Hematopoietic multipotent progenitor cell treated with erythropoietin and hydrocortisone succinate and interleukin-3 and kit ligand, for 6 days (in vitro differentiated cells): ENCODE measurements at regions not wholly inside any gene's neighbourhood (a gene's known extent, or its start where the extent isn't known, plus 50 kb on each side); places are given as distances from the start of the nearest gene placed in this dataset.
"Not testable (repeated sequence)": the region's sequence is repeated elsewhere in the genome, so short reads cannot be mapped to it uniquely, and the experiment has no call there.

Experiments
- DNase-seq: peaks from one replicate; pipeline ENCODE4 v3.0.0-alpha.2; 2015

GRCh38 chr5:99404764-99405302 is 476.0 kb upstream of the CHD1 start:
- not testable (repeated sequence) for DNase-seq

DNA sequence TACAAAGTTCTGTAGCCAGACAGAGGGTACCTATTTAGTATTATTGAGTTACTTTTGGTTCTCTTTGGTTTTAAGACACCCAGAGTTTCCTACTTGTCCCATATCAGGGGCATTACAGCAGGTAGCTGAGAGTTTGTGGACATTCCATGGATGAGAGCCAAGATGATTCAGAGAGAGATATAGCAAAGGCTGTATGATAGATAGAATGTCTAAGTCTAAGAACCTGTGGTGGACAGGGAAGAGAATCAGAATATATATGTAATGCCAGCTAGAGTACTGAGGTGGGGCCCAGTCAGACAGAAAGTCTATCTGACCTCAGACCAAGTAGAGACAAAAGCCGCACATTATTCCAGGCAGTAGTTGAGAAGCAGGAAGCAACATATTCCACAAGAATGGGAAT is 471.8 kb upstream of the CHD1 start:
- not testable (repeated sequence) for DNase-seq

DNA sequence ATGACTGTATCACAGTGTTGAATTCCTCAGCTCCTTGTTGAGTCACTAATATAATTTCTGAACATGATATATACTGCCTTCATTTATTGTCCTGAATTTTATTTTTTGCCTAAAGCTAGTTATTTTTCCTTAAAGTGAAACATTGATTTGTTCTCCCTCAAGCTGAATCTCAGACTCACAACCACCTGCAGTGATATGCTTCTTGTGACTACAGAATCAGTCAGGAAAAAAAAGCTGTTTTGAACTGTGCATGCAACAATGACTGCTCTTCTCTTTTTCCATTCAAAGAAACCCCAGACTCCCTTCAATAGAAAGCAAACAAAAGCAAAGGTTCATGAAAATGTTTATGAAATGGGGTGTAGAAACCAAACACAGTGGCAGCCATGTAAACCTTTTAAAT is 470.2 kb upstream of the CHD1 start:
- no peak for DNase-seq

DNA sequence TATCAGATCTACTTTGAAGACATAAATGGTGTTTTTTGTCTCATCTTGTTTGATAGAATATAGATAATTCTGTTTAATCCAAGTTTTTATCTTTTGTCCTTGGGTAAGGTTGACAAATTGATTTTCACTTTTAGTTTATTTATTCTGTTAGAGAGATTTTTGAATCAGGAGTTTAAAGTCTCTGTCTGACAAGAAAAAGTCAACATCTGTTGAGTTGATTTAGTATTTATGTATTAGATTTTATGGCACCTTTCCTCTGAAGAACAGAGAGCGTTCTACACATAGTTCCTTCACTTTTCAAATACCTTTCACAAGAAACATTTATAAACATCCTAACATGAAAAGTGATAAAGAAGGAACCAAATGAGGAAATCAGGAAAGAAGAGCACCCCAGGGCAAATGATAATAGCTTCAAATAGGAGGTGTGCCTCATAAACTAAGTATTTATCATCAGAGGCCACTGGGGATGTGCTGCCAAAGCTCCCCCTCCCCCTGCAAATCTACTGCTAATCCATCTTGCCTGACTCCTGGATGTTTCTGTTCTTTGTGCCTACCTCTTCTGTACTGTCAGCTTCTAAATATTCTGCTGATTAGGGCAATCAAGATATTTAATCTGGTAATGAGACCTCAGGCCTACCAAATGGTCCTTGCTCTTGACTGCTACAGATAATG is 457.7 kb upstream of the CHD1 start:
- no peak for DNase-seq

- DNase-seq, result no peak
These were observed 450.4 kb upstream of the CHD1 start for GRCh38 chr5:99379187-99379586.

- DNase-seq, result no peak
These were observed 449.6 kb upstream of the CHD1 start for GRCh38 chr5:99378443-99378842.

GRCh38 chr5:99369797-99370593 is 441.2 kb upstream of the CHD1 start:
- DNase-seq, result no peak

GRCh38 chr5:99368726-99369125 is 439.9 kb upstream of the CHD1 start:
- DNase-seq, result no peak

GRCh38 chr5:99355881-99356280 is 427.1 kb upstream of the CHD1 start:
- DNase-seq, result no peak

DNA sequence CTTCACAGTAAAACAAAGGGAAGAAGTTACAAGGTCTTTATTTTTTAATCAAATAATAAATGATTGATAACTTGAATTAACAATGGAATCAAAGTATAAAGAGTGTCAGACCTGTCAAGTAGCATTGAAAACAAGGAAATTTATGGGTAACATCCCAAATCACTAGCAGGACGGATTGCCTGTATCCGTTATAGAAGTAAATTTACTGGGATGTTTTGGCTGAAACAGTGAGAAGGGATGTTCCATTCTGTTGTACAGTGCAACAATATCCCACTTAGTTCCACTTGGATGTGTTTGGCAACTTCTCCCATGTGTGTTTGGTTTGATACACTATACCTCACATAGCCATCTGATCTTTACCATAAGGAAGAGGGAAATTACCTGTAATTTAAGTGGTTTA is 421.0 kb upstream of the CHD1 start:
- DNase-seq, result no peak

DNA sequence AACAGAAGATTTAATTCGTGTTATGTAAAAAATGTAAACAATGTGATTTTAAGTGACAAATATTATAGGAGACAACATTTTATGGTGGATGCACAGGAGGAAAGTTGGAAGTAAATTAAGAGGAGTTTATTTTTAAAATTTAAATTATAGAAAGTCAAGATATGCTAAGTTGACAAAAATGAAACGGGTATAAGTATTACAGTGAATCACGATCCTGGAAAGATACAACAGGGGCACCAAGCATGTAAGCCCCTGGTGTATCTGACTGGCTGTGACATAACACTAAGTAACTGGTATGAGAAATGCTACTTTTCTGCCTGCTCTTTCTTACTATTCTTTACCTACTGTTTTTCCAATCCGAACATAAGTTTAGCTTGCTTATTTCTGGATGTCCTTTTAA is 419.8 kb upstream of the CHD1 start:
- no peak for DNase-seq

DNA sequence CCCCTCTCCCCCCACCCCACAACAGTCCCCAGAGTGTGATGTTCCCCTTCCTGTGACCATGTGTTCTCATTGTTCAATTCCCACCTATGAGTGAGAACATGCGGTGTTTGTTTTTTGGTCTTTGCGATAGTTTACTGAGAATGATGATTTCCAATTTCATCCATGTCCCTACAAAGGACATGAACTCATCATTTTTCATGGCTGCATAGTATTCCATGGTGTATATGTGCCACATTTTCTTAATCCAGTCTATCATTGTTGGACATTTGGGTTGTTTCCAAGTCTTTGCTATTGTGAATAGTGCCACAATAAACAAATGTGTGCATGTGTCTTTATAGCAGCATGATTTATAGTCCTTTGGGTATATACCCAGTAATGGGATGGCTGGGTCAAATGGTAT is 411.0 kb upstream of the CHD1 start:
- not testable (repeated sequence) for DNase-seq

DNA sequence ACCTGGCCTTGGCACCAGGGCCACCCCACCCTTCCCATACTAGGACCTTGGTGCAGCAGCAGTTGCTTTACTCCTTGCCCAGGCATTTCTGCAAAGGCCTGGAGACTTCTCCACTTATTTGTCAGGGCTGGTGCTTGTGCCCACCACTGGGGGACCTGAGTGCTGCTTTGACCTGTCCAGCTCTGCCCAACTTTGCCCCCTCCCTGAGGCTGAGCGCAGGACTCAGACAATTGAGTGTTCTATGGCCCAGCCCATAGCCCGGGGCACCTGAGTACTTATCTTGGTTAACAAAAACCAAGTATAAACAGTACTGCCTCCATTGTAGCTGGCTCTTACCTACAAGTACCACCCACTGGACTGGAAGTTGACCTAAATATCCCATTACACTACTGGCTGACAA is 406.1 kb upstream of the CHD1 start:
- no peak for DNase-seq

DNA sequence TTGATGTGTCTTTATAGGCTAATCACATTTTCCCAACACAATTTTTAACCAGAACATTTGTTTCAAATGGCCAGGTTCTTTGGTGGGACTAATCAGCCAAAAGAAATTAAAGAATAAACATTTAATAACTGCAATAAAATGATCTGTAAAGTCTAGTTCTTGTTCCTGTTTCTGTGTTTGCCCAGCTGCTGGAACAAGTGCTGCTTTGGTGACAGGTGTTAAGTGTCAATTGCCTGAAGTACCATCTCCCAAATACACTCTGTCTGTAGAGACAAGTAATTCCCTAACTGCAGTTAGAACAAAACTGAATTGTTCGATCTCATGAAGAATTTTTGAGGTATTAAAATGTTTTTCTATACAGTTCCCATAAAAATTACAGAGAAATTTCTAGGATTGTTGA is 402.3 kb upstream of the CHD1 start:
- no peak for DNase-seq

- no peak for DNase-seq
These were observed 391.6 kb upstream of the CHD1 start for GRCh38 chr5:99320436-99320835.

- no peak for DNase-seq
These were observed 388.3 kb upstream of the CHD1 start for GRCh38 chr5:99317136-99317535.

DNA sequence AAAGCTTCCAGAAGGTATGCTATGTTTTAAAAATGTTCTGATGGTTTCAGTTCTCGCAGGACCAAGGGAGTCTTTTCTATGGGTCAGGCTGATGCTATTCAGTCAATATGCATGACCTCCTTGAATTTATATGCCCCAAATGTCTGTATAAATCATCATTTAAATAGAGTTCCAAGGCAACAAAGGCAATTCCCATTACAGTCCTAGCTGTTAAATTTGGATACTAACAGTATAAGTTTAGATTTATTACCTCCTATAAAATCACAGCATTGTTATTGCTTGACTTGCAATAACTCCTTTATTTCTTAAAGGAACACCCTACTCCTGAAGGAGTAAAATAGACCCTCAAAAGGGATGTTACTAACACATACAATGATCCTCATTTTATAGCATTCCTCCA is 387.7 kb upstream of the CHD1 start:
- no peak for DNase-seq

GRCh38 chr5:99315413-99316183 is 386.8 kb upstream of the CHD1 start:
- DNase-seq, result no peak

DNA sequence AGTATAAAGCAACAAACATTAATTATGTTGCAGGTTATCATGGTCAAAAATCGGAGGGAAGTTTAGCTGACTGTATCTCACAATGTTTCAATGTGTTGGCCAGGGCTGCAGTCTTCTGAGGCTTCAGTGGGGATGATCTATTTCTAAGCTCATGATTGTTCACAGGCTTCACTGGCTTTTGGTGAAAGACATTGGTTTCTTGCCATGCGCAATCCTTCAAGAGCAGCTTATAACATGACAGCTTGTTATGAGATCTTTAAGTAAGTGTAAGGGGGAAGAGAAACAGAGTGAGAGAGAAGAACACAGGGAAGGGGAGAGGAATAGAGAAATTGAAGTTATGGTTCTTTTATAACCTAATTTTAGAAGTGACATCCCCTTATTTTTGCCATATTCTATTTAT is 385.9 kb upstream of the CHD1 start:
- DNase-seq, result no peak

- DNase-seq, result no peak
These were observed 379.3 kb upstream of the CHD1 start for GRCh38 chr5:99308131-99308530.

- no peak for DNase-seq
These were observed 376.3 kb upstream of the CHD1 start for GRCh38 chr5:99305045-99305580.

GRCh38 chr5:99285606-99286005 is 356.8 kb upstream of the CHD1 start:
- DNase-seq, result no peak

GRCh38 chr5:99275128-99275527 is 346.3 kb upstream of the CHD1 start:
- no peak for DNase-seq
